Glomerular endothelial cell (primary cell): ENCODE measurements at regions not wholly inside any gene's neighbourhood (a gene's known extent, or its start where the extent isn't known, plus 50 kb on each side); places are given as distances from the start of the nearest gene placed in this dataset.

ENCODE experiments used
- DNase-seq: peaks from one replicate; pipeline ENCODE4 v3.0.0-alpha.2; 2011; ENCODE audit warnings: low read depth, low spot score; ENCODE audit errors: extremely low read depth

GRCh38 chr13:79749566-79749965 lies 268.6 kb downstream of the NDFIP2 start:
- no peak for DNase-seq

DNA sequence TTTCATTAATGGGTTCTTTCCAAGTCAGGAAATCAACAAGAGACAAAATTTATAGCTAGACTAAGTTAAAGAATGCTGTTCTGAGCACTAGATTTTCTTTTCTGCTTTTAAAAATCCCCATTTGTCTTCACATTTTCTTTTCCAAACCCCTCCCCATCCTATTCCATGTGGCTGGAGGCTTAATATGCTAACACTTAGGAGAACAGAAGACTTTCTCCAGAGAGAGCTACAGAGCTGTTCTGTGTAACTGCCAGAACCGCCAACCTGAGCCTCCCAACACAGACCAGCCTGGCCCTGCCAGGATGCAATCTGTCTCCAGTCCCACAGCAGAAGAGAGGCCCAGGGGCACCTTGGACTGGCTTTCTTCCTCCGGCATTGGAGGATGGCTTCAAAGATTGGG lies 264.1 kb downstream of the NDFIP2 start:
- DNase-seq = no peak

DNA sequence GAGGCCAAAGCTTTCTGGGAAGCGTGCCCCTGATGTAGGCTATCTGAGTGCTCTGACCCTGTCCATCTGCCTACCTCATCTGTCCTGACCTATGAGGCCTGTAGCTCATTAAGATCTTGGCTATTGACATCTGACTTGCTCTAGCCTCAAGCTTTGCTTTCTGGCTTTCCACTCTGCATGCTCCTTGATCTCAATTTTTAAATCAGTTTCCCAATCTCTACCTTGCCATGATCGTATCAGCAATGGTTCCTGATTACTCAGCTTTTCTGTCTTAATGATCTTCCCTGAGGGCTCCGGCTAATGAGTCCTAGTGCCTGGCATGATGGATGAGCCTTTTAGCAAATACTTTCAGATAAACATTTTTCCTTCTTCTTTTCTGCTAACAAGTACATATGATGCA lies 262.0 kb downstream of the NDFIP2 start:
- no peak for DNase-seq

DNA sequence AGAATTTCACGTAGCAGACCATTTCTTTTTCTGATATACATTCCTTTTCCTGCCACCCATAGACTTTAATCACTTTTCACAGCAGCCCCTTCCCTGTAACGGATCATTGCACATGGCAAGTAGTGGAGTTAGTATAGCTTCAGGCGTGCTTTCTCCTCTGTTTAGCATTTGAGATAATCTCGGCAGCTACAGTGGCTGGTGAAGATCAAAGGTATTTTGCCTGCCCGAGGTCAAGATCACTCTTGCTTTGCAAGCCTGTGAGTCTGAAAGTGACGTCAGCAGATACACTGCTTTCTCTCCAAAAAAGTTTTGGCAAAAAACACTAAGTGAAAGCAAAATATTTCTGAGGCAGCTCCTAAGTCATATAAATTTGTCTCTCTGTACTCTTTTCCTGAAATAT lies 260.0 kb downstream of the NDFIP2 start:
- no peak for DNase-seq

GRCh38 chr13:79736356-79736755 lies 255.4 kb downstream of the NDFIP2 start:
- no peak for DNase-seq

GRCh38 chr13:79735228-79735627 lies 254.3 kb downstream of the NDFIP2 start:
- DNase-seq = no peak

DNA sequence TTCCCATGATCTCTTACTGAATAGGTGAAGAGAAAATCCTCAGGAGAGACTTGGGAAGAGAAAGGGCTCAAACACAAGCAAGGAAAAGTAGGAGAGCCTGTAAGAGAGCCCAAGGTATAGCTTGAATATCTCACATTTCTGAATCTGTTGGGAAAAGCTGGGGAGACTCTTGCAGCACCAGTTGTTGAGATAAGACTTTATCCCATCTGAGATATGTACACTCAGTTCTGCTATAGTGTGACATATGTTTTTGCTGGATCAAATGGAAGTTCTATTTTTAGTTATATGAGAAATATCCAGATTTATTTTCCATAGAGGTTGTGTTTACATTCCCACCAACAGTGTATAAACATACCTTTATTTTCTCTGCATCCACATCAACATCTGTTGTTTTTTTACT lies 246.1 kb downstream of the NDFIP2 start:
- no peak for DNase-seq

- DNase-seq = no peak
Observed at GRCh38 chr13:79725841-79726240, 244.9 kb downstream of the NDFIP2 start.

GRCh38 chr13:79724348-79725103 lies 243.6 kb downstream of the NDFIP2 start:
- DNase-seq = no peak

GRCh38 chr13:79723519-79724024 lies 242.6 kb downstream of the NDFIP2 start:
- DNase-seq = no peak

- DNase-seq = no peak
Observed at GRCh38 chr13:79722885-79723445, 242.0 kb downstream of the NDFIP2 start.

DNA sequence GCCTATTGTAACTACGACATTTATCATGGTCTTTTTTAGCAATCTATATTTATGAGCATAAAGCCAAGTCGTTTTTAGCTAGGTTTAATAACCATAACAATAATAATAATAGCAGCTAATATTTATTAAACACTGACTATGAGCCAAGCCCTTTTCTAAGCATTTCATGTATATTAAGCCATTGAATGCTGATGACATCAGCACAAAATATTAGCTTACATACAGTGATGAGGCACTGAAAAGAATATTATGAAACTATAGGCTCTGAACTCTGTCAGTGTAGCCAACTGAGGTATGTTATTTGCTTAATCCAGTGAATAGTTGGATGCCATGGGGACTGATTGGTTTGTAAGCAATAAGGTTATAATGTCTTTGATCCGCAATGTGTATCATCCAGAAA lies 235.2 kb downstream of the NDFIP2 start:
- no peak for DNase-seq

- DNase-seq = no peak
Observed at GRCh38 chr13:79711631-79712030, 230.7 kb downstream of the NDFIP2 start.

DNA sequence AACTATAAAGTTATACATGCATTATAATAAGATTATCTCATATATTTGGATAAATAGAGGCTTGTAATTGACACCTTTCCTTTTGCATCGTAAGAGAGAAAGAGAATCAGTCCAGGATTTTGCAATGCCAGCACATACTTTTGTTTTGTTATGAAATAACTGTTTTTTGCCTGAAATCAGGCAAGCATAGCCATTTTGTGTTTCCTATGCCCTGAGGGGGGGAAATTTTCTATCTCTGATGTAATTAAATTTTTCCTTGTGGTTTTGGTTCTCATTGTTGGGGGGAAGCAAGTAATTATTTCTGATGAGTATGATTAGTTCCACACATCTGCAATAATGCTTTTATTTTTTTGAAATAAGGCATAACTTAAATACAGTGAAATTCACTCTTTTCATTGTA lies 229.4 kb downstream of the NDFIP2 start:
- no peak for DNase-seq

DNA sequence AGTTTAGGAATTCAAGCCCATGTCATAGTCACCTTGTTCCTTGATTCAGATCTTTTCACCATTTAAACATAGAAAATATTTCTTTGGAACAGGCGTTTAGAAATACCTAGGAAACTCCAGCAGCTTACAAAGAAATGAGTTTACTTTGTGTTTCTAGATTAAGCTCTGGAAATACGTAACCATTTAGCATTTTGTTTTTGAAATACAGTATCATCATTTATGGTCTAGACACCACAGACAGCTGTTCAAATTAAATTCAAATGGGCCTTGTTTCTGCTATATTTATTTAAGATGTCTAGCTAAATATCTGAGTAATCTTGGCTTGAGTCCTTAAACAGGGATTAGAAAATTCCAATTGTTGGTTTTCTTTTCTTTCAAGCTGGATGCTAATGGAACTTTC lies 228.5 kb downstream of the NDFIP2 start:
- no peak for DNase-seq

- no peak for DNase-seq
Observed at GRCh38 chr13:79703772-79704171, 222.8 kb downstream of the NDFIP2 start.

- no peak for DNase-seq
Observed at GRCh38 chr13:79695754-79696153, 214.8 kb downstream of the NDFIP2 start.

GRCh38 chr13:79692846-79693245 lies 211.9 kb downstream of the NDFIP2 start:
- DNase-seq = no peak

- no peak for DNase-seq
Observed at GRCh38 chr13:79691826-79692225, 210.9 kb downstream of the NDFIP2 start.

GRCh38 chr13:79688741-79689140 lies 207.8 kb downstream of the NDFIP2 start:
- DNase-seq = no peak

GRCh38 chr13:79686441-79686840 lies 205.5 kb downstream of the NDFIP2 start:
- DNase-seq = no peak

GRCh38 chr13:79684371-79684770 lies 203.4 kb downstream of the NDFIP2 start:
- DNase-seq = no peak

- DNase-seq = no peak
Observed at GRCh38 chr13:79682164-79682563, 201.2 kb downstream of the NDFIP2 start.
